ENCODE measurements at regions not wholly inside any gene's neighbourhood (a gene's known extent, or its start where the extent isn't known, plus 50 kb on each side); places are given as distances from the start of the nearest gene placed in this dataset.

DNA sequence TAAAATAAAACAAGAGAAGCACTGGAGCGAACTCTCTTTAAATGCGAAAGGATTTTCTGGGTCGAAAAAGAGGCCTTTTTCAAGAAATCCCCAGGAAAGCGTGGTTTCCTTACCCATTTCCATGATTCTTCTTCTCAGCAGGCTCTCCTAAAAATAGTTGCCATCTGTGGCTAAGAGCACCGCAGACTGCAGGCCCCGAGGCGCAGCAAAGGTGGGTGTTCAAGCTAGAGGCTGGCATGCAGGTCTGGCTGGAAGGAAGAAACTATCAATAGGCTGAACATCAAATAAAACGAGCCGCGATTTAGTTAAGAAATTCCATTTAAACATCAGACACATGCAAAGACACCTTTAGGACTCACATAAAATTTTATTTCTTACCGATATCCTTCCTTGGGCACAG, 135.1 kb downstream of the ADAMTS1 start:
- TF ChIP-seq, protein P1, sequence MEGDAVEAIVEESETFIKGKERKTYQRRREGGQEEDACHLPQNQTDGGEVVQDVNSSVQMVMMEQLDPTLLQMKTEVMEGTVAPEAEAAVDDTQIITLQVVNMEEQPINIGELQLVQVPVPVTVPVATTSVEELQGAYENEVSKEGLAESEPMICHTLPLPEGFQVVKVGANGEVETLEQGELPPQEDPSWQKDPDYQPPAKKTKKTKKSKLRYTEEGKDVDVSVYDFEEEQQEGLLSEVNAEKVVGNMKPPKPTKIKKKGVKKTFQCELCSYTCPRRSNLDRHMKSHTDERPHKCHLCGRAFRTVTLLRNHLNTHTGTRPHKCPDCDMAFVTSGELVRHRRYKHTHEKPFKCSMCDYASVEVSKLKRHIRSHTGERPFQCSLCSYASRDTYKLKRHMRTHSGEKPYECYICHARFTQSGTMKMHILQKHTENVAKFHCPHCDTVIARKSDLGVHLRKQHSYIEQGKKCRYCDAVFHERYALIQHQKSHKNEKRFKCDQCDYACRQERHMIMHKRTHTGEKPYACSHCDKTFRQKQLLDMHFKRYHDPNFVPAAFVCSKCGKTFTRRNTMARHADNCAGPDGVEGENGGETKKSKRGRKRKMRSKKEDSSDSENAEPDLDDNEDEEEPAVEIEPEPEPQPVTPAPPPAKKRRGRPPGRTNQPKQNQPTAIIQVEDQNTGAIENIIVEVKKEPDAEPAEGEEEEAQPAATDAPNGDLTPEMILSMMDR (conservative IDR thresholded peaks at IDR 0.05), result no peak
- no peak for TF ChIP-seq ZFX (IDR thresholded peaks at IDR 0.05)

All from C4-2B (cell line).